ENCODE measurements at regions not wholly inside any gene's neighbourhood (a gene's known extent, or its start where the extent isn't known, plus 50 kb on each side); places are given as distances from the start of the nearest gene placed in this dataset.

DNA sequence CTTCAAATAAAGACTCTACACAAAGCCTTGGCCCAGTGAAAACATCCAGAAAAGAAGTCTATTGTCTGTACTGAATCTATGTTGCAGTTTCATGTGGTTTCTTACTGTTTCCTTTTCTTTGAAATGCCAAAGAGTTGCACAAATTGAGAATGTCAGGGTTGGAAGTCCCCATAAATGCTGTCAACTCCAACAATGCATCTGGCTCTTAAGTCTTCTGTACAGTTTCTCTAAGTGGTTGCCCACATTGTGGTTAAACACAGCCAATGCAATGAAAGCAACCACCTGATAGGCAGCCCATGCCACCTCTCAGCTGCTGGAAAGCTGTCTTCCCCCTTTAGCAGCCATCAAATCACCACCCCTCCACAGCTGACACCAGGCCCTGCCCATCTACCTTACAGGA, 67.2 kb upstream of the C1GALT1C1 start:
- no peaks in the 10 kb centered on the region for H3K27me3 ChIP-seq (replicated peaks; ENCODE audit: insufficient read depth, low read depth, low read length, poor library complexity)
- no peaks in the 10 kb centered on the region for H3K4me1 ChIP-seq (ENCODE audit: insufficient read depth, low read length, poor library complexity, severe bottlenecking)
- no peaks in the 10 kb centered on the region for H3K36me3 ChIP-seq (ENCODE audit: insufficient read depth, low read length, poor library complexity, severe bottlenecking)
- no peak overlapping the region for H3K4me3 ChIP-seq (ENCODE audit: low read depth, low read length, poor library complexity, severe bottlenecking)
- H3K9me3 ChIP-seq (ENCODE audit: low read depth, low read length, poor library complexity, severe bottlenecking), result no peaks in the 10 kb centered on the region
- ChIA-PET POLR2A (ENCODE audit: low non-redundant PET) (no interaction called here), CTCF (no interaction called here)
- no peak for DNase-seq (ENCODE audit: low spot score)
- TF ChIP-seq, protein P1, sequence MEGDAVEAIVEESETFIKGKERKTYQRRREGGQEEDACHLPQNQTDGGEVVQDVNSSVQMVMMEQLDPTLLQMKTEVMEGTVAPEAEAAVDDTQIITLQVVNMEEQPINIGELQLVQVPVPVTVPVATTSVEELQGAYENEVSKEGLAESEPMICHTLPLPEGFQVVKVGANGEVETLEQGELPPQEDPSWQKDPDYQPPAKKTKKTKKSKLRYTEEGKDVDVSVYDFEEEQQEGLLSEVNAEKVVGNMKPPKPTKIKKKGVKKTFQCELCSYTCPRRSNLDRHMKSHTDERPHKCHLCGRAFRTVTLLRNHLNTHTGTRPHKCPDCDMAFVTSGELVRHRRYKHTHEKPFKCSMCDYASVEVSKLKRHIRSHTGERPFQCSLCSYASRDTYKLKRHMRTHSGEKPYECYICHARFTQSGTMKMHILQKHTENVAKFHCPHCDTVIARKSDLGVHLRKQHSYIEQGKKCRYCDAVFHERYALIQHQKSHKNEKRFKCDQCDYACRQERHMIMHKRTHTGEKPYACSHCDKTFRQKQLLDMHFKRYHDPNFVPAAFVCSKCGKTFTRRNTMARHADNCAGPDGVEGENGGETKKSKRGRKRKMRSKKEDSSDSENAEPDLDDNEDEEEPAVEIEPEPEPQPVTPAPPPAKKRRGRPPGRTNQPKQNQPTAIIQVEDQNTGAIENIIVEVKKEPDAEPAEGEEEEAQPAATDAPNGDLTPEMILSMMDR (conservative IDR thresholded peaks at IDR 0.05; ENCODE audit: low read depth, low read length), result no peak
- TF ChIP-seq EZH2 (IDR thresholded peaks at IDR 0.05; ENCODE audit: borderline replicate concordance, low read depth, low read length, poor library complexity, severe bottlenecking), result no peak
- intact Hi-C loops (cut with micrococcal nuclease; ENCODE audit: unreplicated experiment), result no loop called here
- no TSS peak for BruUV-seq (replicated peaks)
- no peak overlapping the region for H3K27ac ChIP-seq (ENCODE audit: low read depth, low read length, poor library complexity, severe bottlenecking)

DNA sequence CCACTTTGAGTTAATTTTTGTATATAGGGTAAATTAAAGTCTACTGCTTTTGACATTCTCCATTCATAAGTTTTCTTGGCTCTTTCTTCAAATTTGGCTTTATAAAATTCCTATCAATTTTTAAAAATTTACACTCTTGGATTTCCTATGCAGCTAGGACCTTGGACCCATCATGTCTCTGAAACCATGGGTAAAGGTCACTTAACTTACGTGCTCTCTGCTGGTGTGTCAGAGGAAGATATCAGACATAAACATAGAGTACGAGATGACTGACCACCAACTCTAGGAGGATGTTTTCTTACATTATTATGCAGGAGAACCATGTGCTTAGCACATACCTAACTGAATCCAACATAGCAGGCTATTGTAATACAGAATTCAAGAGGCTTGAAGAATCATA, 62.5 kb upstream of the C1GALT1C1 start:
- no peak for TF ChIP-seq EZH2 (IDR thresholded peaks at IDR 0.05; ENCODE audit: borderline replicate concordance, low read depth, low read length, poor library complexity, severe bottlenecking)
- TF ChIP-seq, protein P1 (conservative IDR thresholded peaks at IDR 0.05; ENCODE audit: low read depth, low read length), result no peak
- CTCF ChIA-PET, result no interaction called here
- BruUV-seq (replicated peaks), result no TSS peak

DNA sequence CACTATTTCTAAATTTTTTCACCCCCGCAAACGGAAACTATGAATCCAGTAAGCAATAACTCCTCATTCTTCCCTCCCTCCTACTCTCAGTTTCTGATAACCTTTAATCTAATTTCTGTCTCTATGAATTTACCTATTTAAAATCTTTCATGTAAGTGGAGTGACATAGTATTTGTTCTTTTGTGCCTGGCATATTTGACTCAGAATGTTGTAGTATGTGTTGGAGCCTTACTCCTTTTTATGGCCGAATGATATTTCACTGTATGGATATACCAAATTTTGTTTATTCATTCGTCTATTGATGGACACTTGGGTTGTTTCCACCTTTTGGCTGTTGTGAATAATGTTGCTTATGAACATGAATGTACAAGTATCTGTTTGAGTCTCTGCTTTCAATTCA, 61.1 kb upstream of the C1GALT1C1 start:
- intact Hi-C loops (cut with micrococcal nuclease; ENCODE audit: unreplicated experiment), result no loop called here
- BruUV-seq (replicated peaks), result no TSS peak
- no peaks in the 10 kb centered on the region for H3K27me3 ChIP-seq (replicated peaks; ENCODE audit: insufficient read depth, low read depth, low read length, poor library complexity)
- H3K4me1 ChIP-seq (ENCODE audit: insufficient read depth, low read length, poor library complexity, severe bottlenecking), result no peaks in the 10 kb centered on the region
- TF ChIP-seq, protein P1 (conservative IDR thresholded peaks at IDR 0.05; ENCODE audit: low read depth, low read length), result no peak
- no peak for TF ChIP-seq EZH2 (IDR thresholded peaks at IDR 0.05; ENCODE audit: borderline replicate concordance, low read depth, low read length, poor library complexity, severe bottlenecking)
- ChIA-PET POLR2A (ENCODE audit: low non-redundant PET) (no interaction called here), CTCF (no interaction called here)
- H3K36me3 ChIP-seq (ENCODE audit: insufficient read depth, low read length, poor library complexity, severe bottlenecking), result no peaks in the 10 kb centered on the region
- DNase-seq (ENCODE audit: low spot score), result no peak
- no peak overlapping the region for H3K27ac ChIP-seq (ENCODE audit: low read depth, low read length, poor library complexity, severe bottlenecking)
- H3K9me3 ChIP-seq (ENCODE audit: low read depth, low read length, poor library complexity, severe bottlenecking), result no peaks in the 10 kb centered on the region
- no peak overlapping the region for H3K4me3 ChIP-seq (ENCODE audit: low read depth, low read length, poor library complexity, severe bottlenecking)

More for the DNA sequence above, 62.5 kb upstream of the C1GALT1C1 start:
- POLR2A ChIA-PET (ENCODE audit: low non-redundant PET), result no interaction called here
- DNase-seq (ENCODE audit: low spot score), result no peak
- Histone ChIP-seq H3K27ac (ENCODE audit: low read depth, low read length, poor library complexity, severe bottlenecking) (no peak overlapping the region), H3K4me1 (ENCODE audit: insufficient read depth, low read length, poor library complexity, severe bottlenecking) (no peaks in the 10 kb centered on the region), H3K27me3 (replicated peaks; ENCODE audit: insufficient read depth, low read depth, low read length, poor library complexity) (no peaks in the 10 kb centered on the region), H3K36me3 (ENCODE audit: insufficient read depth, low read length, poor library complexity, severe bottlenecking) (no peaks in the 10 kb centered on the region), H3K4me3 (ENCODE audit: low read depth, low read length, poor library complexity, severe bottlenecking) (no peak overlapping the region), H3K9me3 (ENCODE audit: low read depth, low read length, poor library complexity, severe bottlenecking) (no peaks in the 10 kb centered on the region)
- intact Hi-C loops (cut with micrococcal nuclease; ENCODE audit: unreplicated experiment), result no loop called here

Data from A673 (cell line).